Neural cell (in vitro differentiated cells): ENCODE measurements at regions not wholly inside any gene's neighbourhood (a gene's known extent, or its start where the extent isn't known, plus 50 kb on each side); places are given as distances from the start of the nearest gene placed in this dataset.
"Not testable (repeated sequence)": the region's sequence is repeated elsewhere in the genome, so short reads cannot be mapped to it uniquely, and the experiment has no call there.

Source experiments
- EZH2 ChIP-seq: fragments of 200-600, 300-800 bp; shearing (Covaris generic), sonication (generic); IDR thresholded peaks from 2 replicates; pipeline ENCODE4 v1.6.1; 2014; ENCODE audit warnings: antibody characterized with exemption, low read length, borderline replicate concordance, mild to moderate bottlenecking; ENCODE audit not compliant: insufficient read depth, poor library complexity, severe bottlenecking
- POLR2AphosphoS5 ChIP-seq: IDR thresholded peaks from 2 replicates; pipeline ENCODE4 v1.6.1; 2012
- RAD21 ChIP-seq: fragments of 450-650 bp; conservative IDR thresholded peaks from 2 replicates; pipeline ENCODE4 v1.6.1; 2014; ENCODE audit warnings: antibody characterized with exemption, mild to moderate bottlenecking, moderate library complexity
- REST ChIP-seq: IDR thresholded peaks from 2 replicates; pipeline ENCODE4 v1.6.1; 2012; ENCODE audit warnings: borderline replicate concordance
- SMC3 ChIP-seq: fragments of 450-650 bp; conservative IDR thresholded peaks from 2 replicates; pipeline ENCODE4 v1.6.1; 2014; ENCODE audit warnings: antibody characterized with exemption, mild to moderate bottlenecking, moderate library complexity; ENCODE audit not compliant: poor library complexity
- TAF1 ChIP-seq: IDR thresholded peaks from 2 replicates; pipeline ENCODE4 v1.6.1; 2012; ENCODE audit warnings: low read depth
- TF ChIP-seq, protein P1 (sequence below): fragments of 450-650 bp; IDR thresholded peaks from 2 replicates; pipeline ENCODE4 v1.5.1; 2014; ENCODE audit warnings: antibody characterized with exemption, mild to moderate bottlenecking, moderate library complexity; ENCODE audit not compliant: poor library complexity, severe bottlenecking

GRCh38 chr7:55710312-55710711 lies 138.0 kb upstream of the VOPP1 start:
- not testable (repeated sequence) for TF ChIP-seq SMC3, REST, TAF1, EZH2, POLR2AphosphoS5, RAD21
- TF ChIP-seq, protein P1, sequence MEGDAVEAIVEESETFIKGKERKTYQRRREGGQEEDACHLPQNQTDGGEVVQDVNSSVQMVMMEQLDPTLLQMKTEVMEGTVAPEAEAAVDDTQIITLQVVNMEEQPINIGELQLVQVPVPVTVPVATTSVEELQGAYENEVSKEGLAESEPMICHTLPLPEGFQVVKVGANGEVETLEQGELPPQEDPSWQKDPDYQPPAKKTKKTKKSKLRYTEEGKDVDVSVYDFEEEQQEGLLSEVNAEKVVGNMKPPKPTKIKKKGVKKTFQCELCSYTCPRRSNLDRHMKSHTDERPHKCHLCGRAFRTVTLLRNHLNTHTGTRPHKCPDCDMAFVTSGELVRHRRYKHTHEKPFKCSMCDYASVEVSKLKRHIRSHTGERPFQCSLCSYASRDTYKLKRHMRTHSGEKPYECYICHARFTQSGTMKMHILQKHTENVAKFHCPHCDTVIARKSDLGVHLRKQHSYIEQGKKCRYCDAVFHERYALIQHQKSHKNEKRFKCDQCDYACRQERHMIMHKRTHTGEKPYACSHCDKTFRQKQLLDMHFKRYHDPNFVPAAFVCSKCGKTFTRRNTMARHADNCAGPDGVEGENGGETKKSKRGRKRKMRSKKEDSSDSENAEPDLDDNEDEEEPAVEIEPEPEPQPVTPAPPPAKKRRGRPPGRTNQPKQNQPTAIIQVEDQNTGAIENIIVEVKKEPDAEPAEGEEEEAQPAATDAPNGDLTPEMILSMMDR, result not testable (repeated sequence)
